Nucleus accumbens (tissue), 56 donors: ENCODE measurements at regions not wholly inside any gene's neighbourhood (a gene's known extent, or its start where the extent isn't known, plus 50 kb on each side); places are given as distances from the start of the nearest gene placed in this dataset.
"Not testable (repeated sequence)": the region's sequence is repeated elsewhere in the genome, so short reads cannot be mapped to it uniquely, and the experiment has no call there.

Experiments
- DNase-seq, 56 donors: peaks; one replicate each; lab custom pipeline; 2025; lab: John Stamatoyannopoulos, UW

DNA sequence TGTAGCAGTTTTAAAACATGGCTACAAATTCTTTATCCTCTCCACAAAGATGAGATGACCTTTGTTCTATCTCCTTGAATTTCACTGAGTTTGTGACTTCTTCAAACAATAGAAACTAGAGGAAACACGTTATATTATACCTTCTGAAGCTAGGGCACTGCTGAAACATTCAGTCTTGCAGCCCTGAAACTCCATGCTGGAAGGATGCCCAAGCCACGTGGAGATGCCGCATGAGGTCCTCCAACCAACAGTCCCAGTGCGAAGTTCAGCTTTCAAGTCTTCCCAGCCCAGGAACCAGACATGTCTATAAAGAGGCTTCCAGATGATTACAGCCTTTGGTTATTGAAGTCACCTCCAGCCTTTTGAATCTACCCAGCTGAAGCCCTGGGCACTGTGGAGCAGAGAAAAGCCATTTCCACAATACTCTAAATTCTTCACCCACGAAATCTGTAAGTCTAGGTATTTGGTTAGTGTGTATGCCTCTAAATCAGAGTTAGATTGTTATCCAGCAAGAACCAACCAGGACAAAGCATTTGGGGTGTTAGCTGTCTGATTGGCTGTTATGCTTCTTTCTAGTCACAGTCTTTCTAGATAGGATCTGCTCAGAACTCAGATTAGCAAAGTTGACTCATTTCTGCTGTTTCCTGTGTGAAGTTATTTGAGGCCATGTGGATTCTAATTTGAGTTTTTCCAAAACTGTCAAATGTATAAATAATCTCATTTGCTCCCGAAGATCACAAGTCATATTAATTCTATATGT is 186.5 kb upstream of the TMEM72 start:
- DNase-seq: no peak

DNA sequence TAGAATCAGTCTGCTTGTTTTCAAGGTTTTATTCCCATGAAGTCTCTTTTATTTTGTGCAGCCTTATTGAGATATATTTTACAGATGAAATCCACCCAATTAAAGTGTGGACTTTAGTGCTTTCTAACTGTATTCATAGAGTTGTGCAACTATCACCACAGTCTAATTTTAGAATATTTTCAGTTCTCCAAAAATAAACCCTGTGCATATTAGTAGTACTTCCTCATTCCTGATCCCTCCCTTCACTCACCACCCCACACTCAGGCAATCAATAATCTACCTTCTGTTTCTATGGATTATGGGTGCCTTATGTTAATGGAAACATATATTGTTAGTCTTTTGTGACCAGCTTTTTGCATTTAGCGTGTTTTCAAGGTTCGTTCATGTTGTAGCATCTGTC is 185.7 kb upstream of the TMEM72 start:
- no peak for DNase-seq

DNA sequence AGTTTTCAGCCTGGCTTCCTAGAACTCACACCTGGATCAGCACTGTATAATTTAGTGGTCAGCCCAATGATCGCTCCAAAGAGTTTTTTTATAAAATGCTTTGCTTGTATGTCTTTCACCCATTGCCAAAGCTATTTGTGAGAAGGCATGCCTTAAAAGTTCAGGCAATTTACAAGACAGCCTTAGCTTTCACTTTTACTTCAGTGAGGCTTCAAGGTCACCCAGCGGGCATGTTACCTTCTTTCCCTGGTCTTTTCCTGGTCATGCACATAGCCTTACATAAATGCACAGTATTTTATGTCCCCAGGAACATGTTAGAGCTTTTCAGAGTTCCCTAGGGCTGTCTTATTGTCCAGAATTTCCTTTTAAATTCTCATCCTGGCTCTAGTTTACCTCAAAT is 179.9 kb upstream of the TMEM72 start:
- no peak for DNase-seq

DNA sequence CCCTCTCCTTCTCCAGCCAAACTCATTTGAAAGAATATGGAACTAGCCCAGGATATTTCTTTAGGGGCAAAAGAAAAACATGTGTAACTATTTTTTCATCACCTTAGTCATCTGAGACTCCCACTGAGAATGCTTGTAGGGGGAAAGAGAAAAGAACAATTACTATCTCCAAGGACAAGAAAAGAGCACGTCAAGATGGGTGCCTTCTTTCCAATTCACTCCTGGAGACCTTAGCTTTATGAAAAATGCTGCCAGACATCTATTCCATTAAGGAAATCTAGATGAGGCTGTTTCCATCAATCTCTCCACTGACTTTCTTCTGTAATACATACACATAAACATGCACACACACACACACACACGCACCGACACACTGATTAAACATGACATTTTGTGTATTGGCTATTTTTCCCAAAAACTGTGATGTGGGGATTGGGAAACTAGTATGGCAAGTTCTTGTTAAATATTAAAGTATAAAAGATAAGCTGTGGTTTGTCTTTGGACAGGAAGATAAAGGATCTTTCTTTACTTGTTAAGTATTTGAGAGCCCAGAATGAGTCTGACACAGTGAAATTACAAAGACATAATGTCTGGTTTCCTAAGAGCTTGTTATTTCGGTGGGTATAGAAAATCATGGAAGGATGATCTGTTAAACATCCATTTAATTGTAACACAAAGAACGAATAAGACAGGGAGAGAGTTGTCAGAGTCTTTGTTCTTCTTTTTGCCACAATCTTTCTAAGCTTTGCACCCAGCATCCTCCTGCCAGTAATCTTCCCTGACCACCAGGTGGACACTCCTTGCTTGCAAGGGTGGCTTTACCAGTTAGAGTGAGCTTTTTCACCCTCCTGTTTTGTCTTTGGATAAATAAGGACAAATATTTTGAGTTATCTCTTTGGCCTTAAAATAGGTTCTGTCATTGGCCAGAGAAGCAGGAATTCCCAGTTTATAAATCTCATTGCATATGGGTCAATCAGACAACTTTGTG is 177.3 kb upstream of the TMEM72 start:
- no peak for DNase-seq

DNA sequence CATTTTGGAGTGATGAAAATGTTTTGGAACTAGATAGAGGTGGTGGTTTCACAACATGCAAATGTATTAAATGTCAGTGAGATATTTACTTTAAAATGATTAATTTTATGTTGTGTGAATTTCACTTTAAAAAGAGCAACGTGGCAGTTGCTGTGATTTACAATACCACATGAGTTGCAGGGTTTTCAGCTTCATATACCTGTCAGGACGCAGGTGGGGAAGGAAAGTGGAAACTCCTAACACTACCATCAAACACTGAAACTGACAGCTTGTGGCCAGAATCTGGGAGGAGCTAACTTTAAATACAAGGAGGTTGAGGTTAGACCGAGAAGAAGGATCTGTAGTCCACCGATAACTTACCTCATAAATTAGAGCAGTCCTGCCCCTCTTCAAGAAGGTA is 168.9 kb upstream of the TMEM72 start:
- no peak for DNase-seq

DNA sequence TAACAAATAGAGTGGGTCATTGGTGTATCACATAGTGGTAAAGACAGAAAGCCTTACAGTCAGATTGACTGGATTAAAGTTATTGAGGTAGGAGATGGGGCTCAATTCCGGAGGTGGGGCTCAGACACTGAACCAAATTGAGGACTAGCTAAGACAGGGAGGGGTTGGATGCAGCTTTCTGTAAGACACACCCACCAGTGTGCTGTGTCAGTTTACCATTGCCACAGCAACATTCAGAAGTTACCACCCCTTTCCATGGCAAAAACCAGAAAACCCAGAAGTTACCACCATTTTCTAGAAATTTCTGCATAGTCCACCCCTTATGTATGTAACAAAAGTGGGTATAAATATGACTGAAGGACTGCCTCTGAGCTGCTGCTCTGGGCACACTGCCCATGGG is 167.6 kb upstream of the TMEM72 start:
- no peak for DNase-seq

DNA sequence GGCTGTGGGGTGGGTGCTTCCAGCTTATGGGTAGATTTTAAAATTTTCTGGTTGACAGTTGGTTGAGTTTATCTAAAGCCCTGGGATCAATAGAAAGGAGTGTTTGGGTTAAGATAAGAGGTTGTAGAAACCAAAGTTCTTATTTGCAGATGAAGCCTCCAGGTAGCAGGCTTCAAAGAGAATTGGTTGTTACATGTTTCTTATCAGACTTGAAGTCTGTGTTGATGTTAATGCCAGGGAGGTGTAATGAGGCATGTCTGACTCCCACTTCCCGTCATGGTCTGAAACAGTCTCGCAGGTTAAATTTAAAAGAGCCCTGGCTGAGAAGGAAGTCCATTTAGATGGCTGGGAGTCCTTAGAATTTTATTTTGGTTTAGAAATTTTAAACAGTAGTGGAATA is 165.2 kb upstream of the TMEM72 start:
- DNase-seq: no peak

DNA sequence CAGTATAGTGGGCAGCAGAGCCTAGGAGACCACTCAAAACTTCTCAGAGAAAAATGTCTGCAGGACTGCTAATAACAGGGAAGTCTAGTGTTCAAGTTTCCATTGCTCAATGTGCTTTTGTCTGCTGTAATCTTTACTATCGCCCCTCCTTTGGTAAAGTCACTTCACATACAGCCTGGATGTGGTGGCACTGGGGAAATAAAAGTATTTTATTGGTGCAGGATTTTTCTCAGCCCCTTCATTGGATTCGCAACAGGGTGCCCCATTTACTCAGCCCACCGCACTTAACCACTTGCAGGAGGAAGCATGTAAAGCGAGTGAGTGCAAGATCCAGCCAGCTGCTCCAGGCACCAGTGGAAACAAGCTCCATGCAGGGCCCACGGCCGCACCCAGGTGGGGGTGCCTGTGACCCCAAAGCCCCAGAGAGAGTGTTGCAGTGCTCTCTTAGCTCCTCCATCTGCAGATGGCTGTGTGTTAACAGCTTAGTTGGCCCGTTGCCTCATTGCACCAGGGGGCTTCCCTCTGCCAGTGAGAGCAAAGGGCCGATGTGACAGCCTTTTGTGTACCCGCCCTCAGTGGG is 163.5 kb upstream of the TMEM72 start:
- no peak for DNase-seq

DNA sequence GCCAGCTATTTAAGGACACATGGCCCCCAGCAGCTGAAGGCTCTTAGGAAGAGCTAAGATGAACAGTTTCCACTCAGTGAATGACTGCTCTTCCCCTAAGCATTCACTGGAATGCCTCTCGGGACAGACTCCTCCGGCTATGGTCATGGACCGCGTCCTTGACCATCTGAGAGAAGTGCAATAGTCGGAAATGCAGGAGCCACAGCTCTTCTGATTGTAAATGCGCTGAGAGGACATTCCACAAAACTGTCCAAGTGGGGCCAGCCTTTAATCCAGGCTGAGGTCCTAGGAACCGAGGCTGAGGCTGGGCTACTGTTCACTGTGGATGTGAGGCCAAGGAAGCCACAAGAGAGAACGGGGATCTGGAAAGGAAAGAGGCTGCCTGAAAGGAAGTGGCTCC is 162.0 kb upstream of the TMEM72 start:
- DNase-seq: no peak

DNA sequence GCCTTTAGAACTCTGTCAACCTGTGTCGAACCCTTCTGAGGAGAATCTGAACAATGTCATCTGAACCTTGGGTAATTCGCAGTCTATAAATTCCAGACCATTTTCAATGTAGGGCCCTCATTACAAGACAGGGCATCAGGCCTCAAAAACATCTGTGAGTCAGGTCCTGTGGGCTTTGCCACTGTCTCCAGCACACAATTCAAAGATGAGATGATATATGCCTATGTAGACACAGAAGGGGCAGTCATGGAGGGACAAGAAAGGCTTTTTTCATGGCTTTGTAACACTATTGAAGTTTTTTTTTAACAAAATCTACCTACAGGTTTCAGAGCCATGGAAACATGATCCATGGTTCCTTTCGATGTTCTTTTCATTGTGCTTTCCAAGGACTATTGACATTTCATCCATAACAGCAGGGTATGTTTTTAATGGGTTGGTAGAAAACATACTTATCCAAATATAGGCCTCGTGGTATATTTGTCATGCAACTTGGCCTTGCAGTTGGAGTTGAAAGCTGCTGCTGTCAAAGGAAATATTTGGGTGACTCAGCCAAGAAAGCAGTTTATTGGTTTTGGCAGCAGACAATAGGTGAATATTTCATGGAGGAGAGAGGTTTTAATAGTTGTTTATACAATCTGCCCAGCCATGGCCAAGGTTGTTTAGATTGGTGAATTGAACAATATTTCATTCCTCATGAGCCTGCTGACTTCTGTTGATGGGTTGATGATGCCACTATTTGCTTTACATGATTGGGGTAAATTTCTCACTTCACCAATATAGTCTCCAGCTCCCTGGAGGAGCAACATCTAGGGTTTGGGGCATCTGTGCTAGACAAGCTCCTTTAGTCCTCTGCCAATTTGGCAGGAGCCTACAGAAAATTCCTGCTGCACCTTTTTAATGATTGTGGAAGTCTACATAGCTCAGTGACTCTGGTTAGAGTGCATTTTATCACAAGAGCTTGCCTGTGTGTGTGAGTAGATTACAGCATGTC is 158.4 kb upstream of the TMEM72 start:
- no peak for DNase-seq

DNA sequence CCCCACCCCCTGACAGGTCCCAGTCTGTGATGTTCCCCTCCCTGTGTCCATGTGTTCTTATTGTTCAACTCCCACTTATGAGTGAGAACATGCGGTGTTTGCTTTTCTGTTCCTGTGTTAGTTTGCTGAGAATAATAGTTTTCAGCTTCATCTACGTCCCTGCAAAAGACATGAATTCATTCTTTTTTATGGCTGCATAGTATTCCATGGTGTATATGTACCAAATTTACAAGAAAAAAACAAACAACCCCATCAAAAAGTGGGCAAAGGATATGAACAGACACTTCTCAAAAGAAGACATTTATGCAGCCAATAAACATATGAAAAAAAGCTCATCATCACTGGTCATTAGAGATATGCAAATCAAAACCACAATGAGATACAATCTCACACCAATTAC is 156.8 kb upstream of the TMEM72 start:
- not testable (repeated sequence) for DNase-seq

DNA sequence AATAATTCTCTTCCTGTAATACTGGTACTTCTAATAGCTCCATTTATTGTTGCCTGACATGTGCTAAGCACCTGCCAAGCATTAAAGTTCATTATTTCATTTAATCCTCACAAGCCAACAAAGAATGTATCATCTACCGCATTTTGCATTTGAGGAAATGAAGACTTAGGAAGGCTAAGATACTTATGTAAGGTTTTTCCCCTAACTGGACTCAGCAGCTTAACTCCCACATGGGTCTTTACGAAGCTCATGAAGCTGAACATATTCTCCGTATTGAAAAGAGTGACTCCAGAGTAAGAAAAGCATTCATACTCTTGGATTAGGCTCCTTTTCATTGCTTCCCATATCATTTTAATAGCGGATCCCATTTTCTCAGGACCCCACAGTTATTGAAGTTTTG is 155.7 kb upstream of the TMEM72 start:
- DNase-seq: no peak

DNA sequence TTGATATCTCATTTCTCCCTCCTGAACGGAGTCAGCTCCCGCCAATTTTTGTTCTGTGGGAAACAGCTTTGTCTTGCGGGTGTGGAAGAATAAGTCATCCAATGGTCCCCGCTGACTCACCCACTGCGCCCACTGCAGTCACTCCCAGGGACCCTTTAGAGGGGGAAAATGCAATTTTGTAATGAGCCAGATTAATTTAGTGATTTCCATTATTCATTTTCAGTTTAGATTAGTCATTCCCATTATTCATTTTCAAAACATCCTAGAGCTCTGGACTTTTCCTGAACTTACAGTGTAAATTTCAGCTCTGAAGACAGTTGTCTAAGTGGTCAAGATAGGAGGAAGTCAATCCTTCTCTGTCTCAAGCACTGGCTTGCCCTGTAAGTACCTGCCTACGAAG is 154.9 kb upstream of the TMEM72 start:
- DNase-seq: no peak

DNA sequence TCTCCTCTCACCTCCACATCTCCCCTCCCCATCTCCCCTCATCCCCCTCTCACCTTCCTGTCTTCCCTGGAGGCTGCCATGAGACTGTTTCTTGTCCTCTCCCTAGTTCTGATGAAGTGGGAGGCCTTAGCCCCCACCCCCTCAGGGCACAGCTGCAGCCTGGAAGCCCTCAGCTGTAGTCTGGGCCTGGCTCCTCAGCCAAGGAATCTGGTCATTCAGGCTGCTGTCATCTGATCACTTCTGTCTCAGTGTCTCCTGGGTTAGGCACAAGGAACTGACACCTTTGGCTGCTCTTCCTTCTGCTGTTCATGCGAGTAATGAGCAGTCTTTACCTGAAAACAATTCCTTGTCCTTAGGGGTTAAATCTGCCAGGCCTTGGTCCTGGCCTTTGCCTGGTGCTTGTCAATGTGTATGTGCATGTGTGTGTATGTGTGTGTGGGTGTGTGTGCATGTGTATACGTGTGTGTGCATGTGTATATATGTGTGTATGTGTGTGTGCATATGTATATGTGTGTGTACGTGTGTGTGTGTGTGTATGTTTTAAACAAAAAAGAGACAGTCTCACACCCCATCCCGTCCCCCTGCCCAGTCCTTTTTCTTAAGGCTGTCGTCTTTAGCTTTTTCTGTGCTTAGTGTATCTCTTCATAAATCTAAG is 153.5 kb upstream of the TMEM72 start:
- no peak for DNase-seq

DNA sequence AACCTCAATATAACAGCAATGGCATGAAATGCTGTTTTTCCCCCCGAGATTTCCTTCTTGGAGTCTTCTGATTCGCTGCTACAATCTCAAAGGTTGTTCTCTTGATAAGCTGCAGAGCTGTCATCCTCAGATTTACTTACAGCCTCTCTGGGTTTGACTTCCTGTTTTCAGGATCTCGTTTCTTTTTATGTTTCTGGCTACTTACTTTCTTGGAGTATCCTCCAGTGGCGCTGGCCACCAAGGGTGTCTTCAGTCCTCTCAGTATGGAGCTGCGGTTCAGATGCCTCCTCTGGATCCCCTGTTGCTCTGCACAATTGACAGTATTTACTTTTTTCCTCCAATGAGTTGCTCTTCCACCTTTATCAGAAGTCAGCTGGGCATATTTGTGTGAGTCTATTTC is 152.0 kb upstream of the TMEM72 start:
- DNase-seq: no peak

DNA sequence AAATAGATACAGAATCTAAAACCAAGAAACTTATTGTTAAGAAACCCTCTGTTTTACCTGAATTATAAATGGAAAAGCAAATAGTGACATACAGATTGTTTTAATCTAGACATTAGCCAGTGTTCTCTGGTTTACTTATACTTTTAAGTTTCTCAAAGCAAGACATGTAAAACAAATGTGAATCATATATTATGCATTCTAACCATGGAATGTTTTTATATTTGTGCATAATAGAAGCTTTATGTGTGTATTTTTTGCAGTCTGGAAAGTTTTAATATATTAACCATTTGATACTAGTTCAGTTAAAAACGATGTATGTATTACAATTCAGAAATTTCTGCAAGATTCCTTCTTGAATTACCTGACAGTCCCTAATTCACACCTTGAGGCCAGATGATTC is 150.6 kb upstream of the TMEM72 start:
- no peak for DNase-seq

DNA sequence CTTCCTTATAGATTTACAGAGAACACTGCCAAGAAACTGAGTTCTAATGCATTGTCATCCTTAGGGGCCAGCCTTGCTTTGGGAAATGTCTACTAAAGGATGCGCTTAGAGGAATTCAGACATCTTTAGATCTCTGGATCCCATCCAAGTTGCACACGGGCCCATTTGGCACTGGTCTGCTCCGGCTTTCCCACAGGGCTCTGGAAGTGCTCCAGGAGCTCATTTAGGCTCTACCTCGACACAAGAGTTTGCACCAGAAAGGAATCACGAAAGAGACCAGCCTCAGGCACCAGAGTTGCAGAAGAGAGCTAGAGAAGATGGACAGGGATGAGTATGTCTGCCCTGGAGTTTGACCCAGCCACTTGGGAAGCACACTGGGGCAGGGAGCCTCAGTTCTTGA is 150.1 kb upstream of the TMEM72 start:
- no peak for DNase-seq

DNA sequence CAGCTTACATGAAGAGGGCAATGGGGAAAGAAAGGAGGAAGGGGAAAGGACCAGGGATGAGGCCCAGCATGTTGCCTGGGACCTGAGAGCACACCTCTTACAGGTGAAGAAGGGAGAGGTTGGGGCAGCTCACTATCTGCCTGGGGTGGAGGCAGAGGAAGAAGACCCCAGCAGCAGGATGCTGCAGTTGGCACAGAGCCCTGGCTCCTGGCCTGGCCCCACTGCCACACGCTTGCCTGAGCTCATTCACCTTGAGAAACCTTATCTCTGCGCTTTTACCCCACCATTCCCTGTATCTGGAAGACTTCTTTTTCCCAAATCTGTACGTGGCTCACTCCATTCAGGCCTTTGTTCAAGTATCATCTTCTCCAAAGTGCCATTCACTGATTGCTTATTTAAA is 147.8 kb upstream of the TMEM72 start:
- DNase-seq: no peak

DNA sequence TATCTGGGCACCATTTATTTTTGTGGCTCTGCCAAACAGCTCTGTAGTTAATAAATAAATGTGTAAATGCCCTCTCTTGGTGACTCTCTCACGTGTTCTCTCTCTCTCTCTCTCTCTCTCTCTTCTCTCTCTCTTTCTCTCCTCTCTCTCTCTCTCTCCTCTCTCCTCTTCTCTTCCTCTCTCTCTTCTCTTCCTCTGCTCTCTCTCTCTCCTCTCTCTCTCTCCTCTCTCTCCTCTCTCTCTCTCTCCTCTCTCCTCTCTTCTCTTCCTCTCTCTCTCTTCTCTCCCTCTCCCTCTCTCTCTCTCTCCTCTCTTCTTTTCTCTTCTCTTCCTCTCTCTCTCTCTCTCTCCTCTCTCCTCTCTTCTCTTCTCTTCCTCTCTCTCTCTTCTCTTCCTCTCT is 145.8 kb upstream of the TMEM72 start:
- DNase-seq: no peak

DNA sequence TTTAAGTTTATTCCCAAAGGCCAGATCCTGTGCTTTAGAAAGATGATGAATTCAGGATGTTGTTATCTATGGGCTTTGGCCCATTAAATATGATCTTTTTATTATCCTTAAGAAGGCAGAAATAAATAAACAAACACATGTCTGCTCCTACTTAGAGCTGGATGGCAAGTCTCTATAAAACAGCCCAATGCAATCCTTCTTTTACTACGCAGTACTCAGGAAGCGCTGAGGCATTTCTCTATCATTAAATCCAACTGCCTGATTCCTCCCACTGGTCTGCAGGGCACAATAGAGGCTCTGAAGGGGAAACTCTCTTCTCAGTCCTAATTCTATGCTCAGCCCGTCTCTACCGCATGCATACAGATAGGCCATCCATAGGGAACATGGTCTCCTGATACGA is 144.5 kb upstream of the TMEM72 start:
- no peak for DNase-seq
